ENCODE measurements at regions not wholly inside any gene's neighbourhood (a gene's known extent, or its start where the extent isn't known, plus 50 kb on each side); places are given as distances from the start of the nearest gene placed in this dataset.
"Not testable (repeated sequence)": the region's sequence is repeated elsewhere in the genome, so short reads cannot be mapped to it uniquely, and the experiment has no call there.

DNA sequence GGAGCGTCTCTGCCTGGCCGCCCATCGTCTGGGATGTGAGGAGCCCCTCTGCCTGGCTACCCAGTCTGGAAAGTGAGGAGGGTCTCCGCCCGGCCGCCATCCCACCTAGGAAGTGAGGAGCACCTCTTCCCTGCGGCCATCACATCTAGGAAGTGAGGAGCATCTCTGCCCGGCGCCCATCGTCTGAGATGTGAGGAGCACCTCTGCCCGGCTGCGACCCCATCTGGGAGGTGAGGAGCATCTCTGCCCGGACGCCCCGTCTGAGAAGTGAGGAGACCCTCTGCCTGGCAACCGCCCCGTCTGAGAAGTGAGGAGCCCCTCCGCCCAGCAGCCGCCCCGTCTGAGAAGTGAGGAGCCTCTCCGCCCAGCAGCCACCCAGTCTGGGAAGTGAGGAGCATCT, 84.5 kb downstream of the IDS start:
- not testable (repeated sequence) for H3K4me2 ChIP-seq (ENCODE audit: low read length); H3K9me3 ChIP-seq (ENCODE audit: insufficient read depth, low read length); H3K4me3 ChIP-seq (ENCODE audit: low read length); H3K9ac ChIP-seq (ENCODE audit: low read length); H3K79me2 ChIP-seq (ENCODE audit: low read length); H2AFZ ChIP-seq (ENCODE audit: low read depth, low read length); H3K27ac ChIP-seq (ENCODE audit: low read length); H3K4me1 ChIP-seq (ENCODE audit: low read length); H3K27me3 ChIP-seq (ENCODE audit: low read depth, low read length); H3K36me3 ChIP-seq (replicated peaks; ENCODE audit: low read depth, low read length); H4K20me1 ChIP-seq (ENCODE audit: insufficient read depth, low read length)

DNA sequence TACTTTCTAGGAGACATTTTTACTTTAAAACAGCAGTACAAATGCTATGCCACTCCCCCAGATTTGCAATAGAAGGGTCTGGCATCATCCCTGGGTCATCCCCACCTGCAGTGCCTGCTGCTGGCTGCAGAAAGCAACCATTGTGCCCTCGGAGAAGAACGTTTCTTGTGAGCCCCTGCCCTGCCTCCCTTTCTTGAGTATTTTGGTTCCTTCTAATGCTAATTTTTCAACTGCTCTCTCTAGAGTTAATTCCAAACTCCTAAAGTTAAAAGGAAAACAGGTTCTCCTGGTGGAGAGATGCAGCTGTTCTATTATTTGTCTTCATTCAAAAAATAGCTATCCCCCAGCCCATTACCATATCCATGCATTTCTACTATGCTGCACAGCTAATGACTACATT, 107.1 kb downstream of the IDS start:
- no peaks in the 10 kb centered on the region for H3K36me3 ChIP-seq (replicated peaks; ENCODE audit: low read depth, low read length)
- H3K9ac ChIP-seq (ENCODE audit: low read length): no peak overlapping the region
- no peaks in the 10 kb centered on the region for H3K9me3 ChIP-seq (ENCODE audit: insufficient read depth, low read length)
- no peak overlapping the region for H3K27ac ChIP-seq (ENCODE audit: low read length)
- H3K27me3 ChIP-seq (ENCODE audit: low read depth, low read length): no peaks in the 10 kb centered on the region
- H4K20me1 ChIP-seq (ENCODE audit: insufficient read depth, low read length): no peaks in the 10 kb centered on the region
- H3K4me3 ChIP-seq (ENCODE audit: low read length): no peak overlapping the region
- no peaks in the 10 kb centered on the region for H3K79me2 ChIP-seq (ENCODE audit: low read length)
- no peaks in the 10 kb centered on the region for H3K4me1 ChIP-seq (ENCODE audit: low read length)
- TF ChIP-seq, protein P1, sequence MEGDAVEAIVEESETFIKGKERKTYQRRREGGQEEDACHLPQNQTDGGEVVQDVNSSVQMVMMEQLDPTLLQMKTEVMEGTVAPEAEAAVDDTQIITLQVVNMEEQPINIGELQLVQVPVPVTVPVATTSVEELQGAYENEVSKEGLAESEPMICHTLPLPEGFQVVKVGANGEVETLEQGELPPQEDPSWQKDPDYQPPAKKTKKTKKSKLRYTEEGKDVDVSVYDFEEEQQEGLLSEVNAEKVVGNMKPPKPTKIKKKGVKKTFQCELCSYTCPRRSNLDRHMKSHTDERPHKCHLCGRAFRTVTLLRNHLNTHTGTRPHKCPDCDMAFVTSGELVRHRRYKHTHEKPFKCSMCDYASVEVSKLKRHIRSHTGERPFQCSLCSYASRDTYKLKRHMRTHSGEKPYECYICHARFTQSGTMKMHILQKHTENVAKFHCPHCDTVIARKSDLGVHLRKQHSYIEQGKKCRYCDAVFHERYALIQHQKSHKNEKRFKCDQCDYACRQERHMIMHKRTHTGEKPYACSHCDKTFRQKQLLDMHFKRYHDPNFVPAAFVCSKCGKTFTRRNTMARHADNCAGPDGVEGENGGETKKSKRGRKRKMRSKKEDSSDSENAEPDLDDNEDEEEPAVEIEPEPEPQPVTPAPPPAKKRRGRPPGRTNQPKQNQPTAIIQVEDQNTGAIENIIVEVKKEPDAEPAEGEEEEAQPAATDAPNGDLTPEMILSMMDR (IDR thresholded peaks at IDR 0.05; ENCODE audit: low read depth, low read length): no peak
- TF ChIP-seq EZH2phosphoT487 (IDR thresholded peaks at IDR 0.05; ENCODE audit: low read depth): no peak
- H2AFZ ChIP-seq (ENCODE audit: low read depth, low read length): no peak overlapping the region
- H3K4me2 ChIP-seq (ENCODE audit: low read length): no peak overlapping the region

DNA sequence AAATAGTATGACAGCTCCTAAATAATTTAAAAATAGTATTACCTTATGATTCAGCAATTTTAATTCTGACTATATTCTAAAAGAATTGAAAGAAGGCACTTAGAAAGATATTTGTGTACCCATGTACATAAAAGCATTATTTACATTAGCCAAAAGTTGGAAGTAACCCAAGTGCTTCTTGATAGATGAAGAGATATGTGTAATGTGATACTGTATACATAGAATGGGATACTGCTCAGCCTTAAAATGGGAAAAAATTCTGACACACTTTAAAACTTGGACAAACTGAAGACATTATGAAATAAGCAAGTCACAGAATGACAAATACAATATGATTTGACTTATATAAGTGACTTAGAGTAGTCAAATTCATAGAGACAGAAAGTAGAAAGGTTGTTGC, 112.2 kb downstream of the IDS start:
- Histone ChIP-seq H3K4me2 (ENCODE audit: low read length) (no peak overlapping the region), H3K27me3 (ENCODE audit: low read depth, low read length) (no peaks in the 10 kb centered on the region)
- TF ChIP-seq, protein P1 (IDR thresholded peaks at IDR 0.05; ENCODE audit: low read depth, low read length): no peak
- no peak for TF ChIP-seq EZH2phosphoT487 (IDR thresholded peaks at IDR 0.05; ENCODE audit: low read depth)

DNA sequence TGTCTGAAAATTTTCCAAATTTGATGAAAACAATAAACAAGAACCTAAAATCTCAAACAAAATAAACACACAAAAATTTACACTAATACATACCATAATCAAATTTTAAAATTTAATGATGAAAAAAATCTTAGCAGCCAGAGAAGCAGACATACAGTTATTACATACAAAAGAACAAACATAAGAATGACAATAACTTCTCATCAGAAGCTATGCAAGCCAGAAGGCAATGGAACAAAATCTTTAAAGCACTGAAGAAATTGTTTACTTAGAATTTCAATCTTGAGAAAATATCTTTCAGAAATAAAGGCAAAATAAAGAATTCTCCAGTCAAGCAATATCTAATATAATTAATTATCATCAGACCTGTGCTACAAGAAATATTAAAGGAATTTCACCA, 121.3 kb downstream of the IDS start:
- Histone ChIP-seq H3K4me2 (ENCODE audit: low read length) (no peak overlapping the region), H3K9ac (ENCODE audit: low read length) (no peak overlapping the region), H3K4me1 (ENCODE audit: low read length) (no peaks in the 10 kb centered on the region), H3K4me3 (ENCODE audit: low read length) (no peak overlapping the region), H3K9me3 (ENCODE audit: insufficient read depth, low read length) (0 out of 2 replicates have a peak, but pooled peaks cover 3% of the 10 kb centered on the region), H3K27me3 (ENCODE audit: low read depth, low read length) (no peaks in the 10 kb centered on the region), H3K36me3 (replicated peaks; ENCODE audit: low read depth, low read length) (no peaks in the 10 kb centered on the region), H3K27ac (ENCODE audit: low read length) (no peak overlapping the region), H4K20me1 (ENCODE audit: insufficient read depth, low read length) (no peaks in the 10 kb centered on the region), H3K79me2 (ENCODE audit: low read length) (no peaks in the 10 kb centered on the region), H2AFZ (ENCODE audit: low read depth, low read length) (no peak overlapping the region)
- TF ChIP-seq, protein P1 (IDR thresholded peaks at IDR 0.05; ENCODE audit: low read depth, low read length): no peak
- TF ChIP-seq EZH2phosphoT487 (IDR thresholded peaks at IDR 0.05; ENCODE audit: low read depth): no peak

More for the DNA sequence above, 112.2 kb downstream of the IDS start:
- H3K4me3 ChIP-seq (ENCODE audit: low read length): no peak overlapping the region
- no peaks in the 10 kb centered on the region for H3K4me1 ChIP-seq (ENCODE audit: low read length)
- H3K27ac ChIP-seq (ENCODE audit: low read length): no peak overlapping the region
- H3K36me3 ChIP-seq (replicated peaks; ENCODE audit: low read depth, low read length): no peaks in the 10 kb centered on the region
- H3K9me3 ChIP-seq (ENCODE audit: insufficient read depth, low read length): no peaks in the 10 kb centered on the region
- no peaks in the 10 kb centered on the region for H4K20me1 ChIP-seq (ENCODE audit: insufficient read depth, low read length)
- no peaks in the 10 kb centered on the region for H3K79me2 ChIP-seq (ENCODE audit: low read length)
- no peak overlapping the region for H3K9ac ChIP-seq (ENCODE audit: low read length)
- H2AFZ ChIP-seq (ENCODE audit: low read depth, low read length): no peak overlapping the region

DNA sequence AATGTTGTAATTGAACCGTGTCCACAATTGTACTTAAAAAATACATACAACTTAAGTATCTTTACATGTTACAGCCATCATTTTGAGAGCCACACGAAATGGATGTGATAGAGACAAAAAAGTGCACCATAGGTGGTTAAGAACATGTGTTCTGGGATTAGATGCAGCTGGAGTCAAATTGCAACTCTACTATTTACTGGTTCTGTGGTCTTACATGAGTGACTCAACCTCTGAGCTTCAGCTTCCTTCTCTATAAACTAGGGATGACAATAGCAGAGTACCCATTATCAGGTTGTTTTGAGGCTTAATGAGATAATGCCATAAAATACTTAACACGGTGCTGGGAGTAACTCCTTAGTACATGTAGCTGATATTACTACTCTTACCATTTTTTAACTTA, 130.4 kb downstream of the IDS start:
- H3K9me3 ChIP-seq (ENCODE audit: insufficient read depth, low read length): no peaks in the 10 kb centered on the region

More for the DNA sequence above, 130.4 kb downstream of the IDS start:
- H3K27ac ChIP-seq (ENCODE audit: low read length): no peak overlapping the region
- no peaks in the 10 kb centered on the region for H4K20me1 ChIP-seq (ENCODE audit: insufficient read depth, low read length)
- H3K79me2 ChIP-seq (ENCODE audit: low read length): no peaks in the 10 kb centered on the region
- H3K9ac ChIP-seq (ENCODE audit: low read length): no peak overlapping the region
- H3K4me2 ChIP-seq (ENCODE audit: low read length): no peak overlapping the region
- H3K27me3 ChIP-seq (ENCODE audit: low read depth, low read length): no peaks in the 10 kb centered on the region
- no peak overlapping the region for H3K4me3 ChIP-seq (ENCODE audit: low read length)
- no peaks in the 10 kb centered on the region for H3K36me3 ChIP-seq (replicated peaks; ENCODE audit: low read depth, low read length)
- no peaks in the 10 kb centered on the region for H3K4me1 ChIP-seq (ENCODE audit: low read length)
- no peak for TF ChIP-seq EZH2phosphoT487 (IDR thresholded peaks at IDR 0.05; ENCODE audit: low read depth)
- TF ChIP-seq, protein P1 (IDR thresholded peaks at IDR 0.05; ENCODE audit: low read depth, low read length): no peak
- no peak overlapping the region for H2AFZ ChIP-seq (ENCODE audit: low read depth, low read length)
